Endometrium (tissue), 2 donors: ENCODE measurements at regions not wholly inside any gene's neighbourhood (a gene's known extent, or its start where the extent isn't known, plus 50 kb on each side); places are given as distances from the start of the nearest gene placed in this dataset.
A peak's percentile ranks its signal among the peaks of the same experiment; 100 is the strongest.
"Not testable (repeated sequence)": the region's sequence is repeated elsewhere in the genome, so short reads cannot be mapped to it uniquely, and the experiment has no call there.

Experiments used
- FAIRE-seq: peaks from 2 replicates; lab custom pipeline; 2012; peaks lifted over from hg19 to GRCh38; lab: Jason Lieb, UNC
- donor health status: control.
- donor health status: control.

GRCh38 chr5:130955041-130955440 is 210.0 kb downstream of the HINT1 start:
- no peak for FAIRE-seq

- no peak for FAIRE-seq
These were observed 210.7 kb downstream of the HINT1 start for GRCh38 chr5:130954336-130954735.

- no peak for FAIRE-seq
These were observed 226.0 kb downstream of the HINT1 start for GRCh38 chr5:130939059-130939458.

- FAIRE-seq = no peak
These were observed 228.0 kb downstream of the HINT1 start for GRCh38 chr5:130937046-130937445.

- FAIRE-seq = no peak
These were observed 241.4 kb downstream of the HINT1 start for GRCh38 chr5:130923543-130924124.

- no peak for FAIRE-seq
These were observed 253.0 kb downstream of the HINT1 start for GRCh38 chr5:130912088-130912487.

GRCh38 chr5:130908186-130908585 is 256.9 kb downstream of the HINT1 start:
- no peak for FAIRE-seq

- not testable (repeated sequence) for FAIRE-seq
These were observed 267.4 kb downstream of the HINT1 start for GRCh38 chr5:130897537-130898195.

GRCh38 chr5:130897181-130897536 is 267.9 kb downstream of the HINT1 start:
- not testable (repeated sequence) for FAIRE-seq

- FAIRE-seq = no peak
These were observed 268.4 kb downstream of the HINT1 start for GRCh38 chr5:130896636-130897035.

GRCh38 chr5:130893006-130893405 is 272.1 kb downstream of the HINT1 start:
- no peak for FAIRE-seq

GRCh38 chr5:130890610-130891009 is 274.4 kb downstream of the HINT1 start:
- no peak for FAIRE-seq

- no peak for FAIRE-seq
These were observed 279.4 kb downstream of the HINT1 start for GRCh38 chr5:130885691-130886090.

- no peak for FAIRE-seq
These were observed 280.0 kb downstream of the HINT1 start for GRCh38 chr5:130885027-130885426.

- FAIRE-seq = no peak
These were observed 281.0 kb downstream of the HINT1 start for GRCh38 chr5:130884023-130884422.

- no peak for FAIRE-seq
These were observed 289.4 kb downstream of the HINT1 start for GRCh38 chr5:130875656-130876055.

GRCh38 chr5:130874861-130875417 is 290.1 kb downstream of the HINT1 start:
- FAIRE-seq = no peak

GRCh38 chr5:130871346-130872086 is 293.5 kb downstream of the HINT1 start:
- FAIRE-seq = no peak

GRCh38 chr5:130870691-130871090 is 294.4 kb downstream of the HINT1 start:
- no peak for FAIRE-seq

GRCh38 chr5:130868186-130868840 is 296.7 kb downstream of the HINT1 start:
- peak; percentile 96 for FAIRE-seq

- no peak for FAIRE-seq
These were observed 319.8 kb downstream of the HINT1 start for GRCh38 chr5:130845049-130845765.
